ENCODE measurements at regions not wholly inside any gene's neighbourhood (a gene's known extent, or its start where the extent isn't known, plus 50 kb on each side); places are given as distances from the start of the nearest gene placed in this dataset.

GRCh38 chr1:221503268-221503667, 238.6 kb downstream of the DUSP10 start:
- no peak overlapping the region for H3K4me3 Mint-ChIP-seq
- no peaks in the 10 kb centered on the region for H3K36me3 ChIP-seq (replicated peaks in 1 of 2; ENCODE audit: control extremely low read depth in 1 of 2, control insufficient read depth in 1 of 2, extremely low read depth in 1 of 2, insufficient read depth in 2 of 2, low read length in 1 of 2)
- WGBS (ENCODE audit: insufficient coverage) = 96% methylated on average over 4 of the region's 4 CpGs
- no peak overlapping the region for H3K27ac ChIP-seq (ENCODE audit: low read length in 2 of 2)
- H3K27ac Mint-ChIP-seq = no peak overlapping the region
- no peaks in the 10 kb centered on the region for H3K27me3 ChIP-seq (replicated peaks in 1 of 4; ENCODE audit: control extremely low read depth in 1 of 4, control insufficient read depth in 3 of 4, insufficient read depth in 4 of 4, low read length in 3 of 4)
- peaks cover 13% of the 10 kb centered on the region for H3K9me3 Mint-ChIP-seq (ENCODE audit: insufficient read depth)
- TF ChIP-seq CTCF (IDR thresholded peaks at IDR 0.05) (no peak), EZH2 (IDR thresholded peaks at IDR 0.05; ENCODE audit: borderline replicate concordance, insufficient read depth, low read depth, low read length, poor library complexity, severe bottlenecking) (no peak)
- ATAC-seq (ENCODE audit: low read depth) = no peak
- H3K9me3 ChIP-seq (ENCODE audit: control extremely low read depth in 1 of 3, control insufficient read depth in 2 of 3, insufficient read depth in 1 of 3, low read length in 2 of 3) = peaks cover 0 to 19% (median 17%) of the 10 kb centered on the region in 3 donors
- H3K4me2 ChIP-seq (replicated peaks; ENCODE audit: low read depth, low read length, poor library complexity, severe bottlenecking) = no peak overlapping the region
- no peak overlapping the region for H3K9ac ChIP-seq (ENCODE audit: low read length)
- no peaks in the 10 kb centered on the region for H3K79me2 ChIP-seq (ENCODE audit: control insufficient read depth, insufficient read depth, low read length)
- H3K4me3 ChIP-seq (ENCODE audit: control extremely low read depth in 1 of 5, extremely low read depth in 1 of 5, insufficient read depth in 1 of 5, low read depth in 2 of 5, low read length in 4 of 5) = no peak overlapping the region
- no peak for DNase-seq
- no peaks in the 10 kb centered on the region for H3K4me1 ChIP-seq (ENCODE audit: control insufficient read depth in 2 of 2, insufficient read depth in 2 of 2, low read length in 2 of 2)
- intact Hi-C loops (cut with micrococcal nuclease) = no loop called here
- no peaks in the 10 kb centered on the region for H3K27me3 Mint-ChIP-seq
- no peaks in the 10 kb centered on the region for H4K20me1 ChIP-seq (ENCODE audit: control insufficient read depth, insufficient read depth, low read length, poor library complexity, severe bottlenecking)
- POLR2A ChIA-PET = no interaction called here
- CTCF ChIA-PET = no interaction called here
- no peaks in the 10 kb centered on the region for H3K4me1 Mint-ChIP-seq
- no peak overlapping the region for H2AFZ ChIP-seq (ENCODE audit: insufficient read depth, low read depth, low read length, poor library complexity, severe bottlenecking)

GRCh38 chr1:221509575-221510355, 232.1 kb downstream of the DUSP10 start:
- Histone ChIP-seq H4K20me1 (ENCODE audit: control insufficient read depth, insufficient read depth, low read length, poor library complexity, severe bottlenecking) (no peaks in the 10 kb centered on the region), H3K79me2 (ENCODE audit: control insufficient read depth, insufficient read depth, low read length) (no peaks in the 10 kb centered on the region), H3K4me3 (ENCODE audit: control extremely low read depth in 1 of 5, extremely low read depth in 1 of 5, insufficient read depth in 1 of 5, low read depth in 2 of 5, low read length in 4 of 5) (no peak overlapping the region), H3K27me3 (replicated peaks in 1 of 4; ENCODE audit: control extremely low read depth in 1 of 4, control insufficient read depth in 3 of 4, insufficient read depth in 4 of 4, low read length in 3 of 4) (no peaks in the 10 kb centered on the region), H3K9ac (ENCODE audit: low read length) (no peak overlapping the region), H2AFZ (ENCODE audit: insufficient read depth, low read depth, low read length, poor library complexity, severe bottlenecking) (no peak overlapping the region), H3K4me1 (ENCODE audit: control insufficient read depth in 2 of 2, insufficient read depth in 2 of 2, low read length in 2 of 2) (peaks cover 0 to 6% of the 10 kb centered on the region in 2 donors), H3K27ac (ENCODE audit: low read length in 2 of 2) (no peak overlapping the region), H3K4me2 (replicated peaks; ENCODE audit: low read depth, low read length, poor library complexity, severe bottlenecking) (no peak overlapping the region), H3K36me3 (replicated peaks in 1 of 2; ENCODE audit: control extremely low read depth in 1 of 2, control insufficient read depth in 1 of 2, extremely low read depth in 1 of 2, insufficient read depth in 2 of 2, low read length in 1 of 2) (no peaks in the 10 kb centered on the region), H3K9me3 (ENCODE audit: control extremely low read depth in 1 of 3, control insufficient read depth in 2 of 3, insufficient read depth in 1 of 3, low read length in 2 of 3) (peaks cover 0 to 17% (median 6%) of the 10 kb centered on the region in 3 donors)
- POLR2A ChIA-PET = no interaction called here
- Mint-ChIP-seq H3K9me3 (ENCODE audit: insufficient read depth) (peaks cover 11% of the 10 kb centered on the region), H3K27ac (no peak overlapping the region), H3K4me1 (peaks cover 12% of the 10 kb centered on the region), H3K4me3 (no peak overlapping the region), H3K27me3 (no peaks in the 10 kb centered on the region)
- intact Hi-C loops (cut with micrococcal nuclease) = no loop called here
- CTCF ChIA-PET = interaction anchor here (0.7 kb wide), 1 partner anchor 500 kb away, joined by 4 read pairs; no protein-coding TSS in a partner anchor
- WGBS (ENCODE audit: insufficient coverage) = 40% methylated on average over 1 of the region's 3 CpGs
- DNase-seq (no peak), ATAC-seq (ENCODE audit: low read depth) (no peak)
- TF ChIP-seq CTCF (IDR thresholded peaks at IDR 0.05) = no peak
- TF ChIP-seq EZH2 (IDR thresholded peaks at IDR 0.05; ENCODE audit: borderline replicate concordance, insufficient read depth, low read depth, low read length, poor library complexity, severe bottlenecking) = no peak

Measured in B cell (primary cell).